Kidney (tissue), 13 donors: ENCODE measurements at regions not wholly inside any gene's neighbourhood (a gene's known extent, or its start where the extent isn't known, plus 50 kb on each side); places are given as distances from the start of the nearest gene placed in this dataset.

Source experiments
- DNase-seq, 5 donors: peaks; one replicate each; pipeline ENCODE4 v3.0.0-alpha.2; 2013 to 2020
- FAIRE-seq: peaks from 2 replicates; lab custom pipeline; 2012; peaks lifted over from hg19 to GRCh38; lab: Jason Lieb, UNC
- H3K27ac ChIP-seq, 2 donors: one replicate each; pipeline ENCODE4 v1.7.0; 2013; ENCODE audit warnings: low read depth in 2 of 2, low read length in 2 of 2, inconsistent platforms in 1 of 2
- H3K27me3 ChIP-seq: one replicate; pipeline ENCODE4 v1.7.1; 2013; ENCODE audit warnings: low read length, inconsistent platforms; ENCODE audit not compliant: control insufficient read depth, insufficient read depth
- H3K36me3 ChIP-seq, 3 donors: one replicate each; pipeline versions ENCODE4 v1.7.0 to v1.7.1; 2013; ENCODE audit warnings: low read length in 3 of 3, control low read depth in 1 of 3, inconsistent platforms in 1 of 3; ENCODE audit not compliant: insufficient read depth in 3 of 3, control insufficient read depth in 2 of 3
- H3K4me1 ChIP-seq, 3 donors: one replicate each; pipeline versions ENCODE4 v1.7.0 to v1.7.1; 2013; ENCODE audit warnings: low read length in 3 of 3, inconsistent platforms in 1 of 3, low read depth in 1 of 3; ENCODE audit not compliant: control insufficient read depth in 2 of 3, insufficient read depth in 2 of 3
- H3K4me3 ChIP-seq, 3 donors: one replicate each; pipeline versions ENCODE4 v1.7.0 to v1.8.1; 2013; ENCODE audit warnings: low read length in 3 of 3, control low read depth in 1 of 3, inconsistent platforms in 1 of 3
- H3K9ac ChIP-seq, 3 donors: one replicate each; pipeline versions ENCODE4 v1.7.0 to v1.7.1; 2013; ENCODE audit warnings: low read length in 3 of 3, control low read depth in 1 of 3, inconsistent platforms in 1 of 3
- H3K9me3 ChIP-seq, 3 donors: one replicate each; pipeline versions ENCODE4 v1.7.0 to v1.7.1; 2013; ENCODE audit warnings: low read length in 3 of 3, control low read depth in 1 of 3, inconsistent platforms in 1 of 3; ENCODE audit not compliant: control insufficient read depth in 2 of 3, insufficient read depth in 1 of 3
- CTCF ChIP-seq: IDR thresholded peaks from 3 replicates; pipeline ENCODE4 v1.5.1; 2012; ENCODE audit warnings: mild to moderate bottlenecking, moderate library complexity, borderline replicate concordance; ENCODE audit not compliant: insufficient read depth; ENCODE audit errors: extremely low read depth
- intact Hi-C: fragments of 100-400 bp; cut with DNase I; formaldehyde crosslinking; loops from one replicate; pipeline ENCODE4 v1.11.1; 2022
- donor health status: control.
- donor health status: control.
- donor health status: control.
- donor health status: control.
- donor health status: control.
- donor health status: DM: yes; HTN: yes; CAD: no.
- donor health status: Normal renal cell carcinoma (clear cell type).

GRCh38 chr4:184575306-184575705 is 73.9 kb downstream of the CASP3 start:
- Histone ChIP-seq H3K27me3 (no peaks in the 10 kb centered on the region), H3K4me3 (no peak overlapping the region), H3K27ac (no peak overlapping the region), H3K4me1 (no peaks in the 10 kb centered on the region), H3K9ac (no peak overlapping the region), H3K36me3 (no peaks in the 10 kb centered on the region), H3K9me3 (no peaks in the 10 kb centered on the region)
- FAIRE-seq (no peak), DNase-seq (no peak)
- TF ChIP-seq CTCF: no peak
- intact Hi-C loops: no loop called here

- no peak for FAIRE-seq
Observed at GRCh38 chr4:184574861-184575260, 74.4 kb downstream of the CASP3 start.

GRCh38 chr4:184573701-184574100 is 75.5 kb downstream of the CASP3 start:
- H3K36me3 ChIP-seq: no peaks in the 10 kb centered on the region
- H3K4me1 ChIP-seq: no peaks in the 10 kb centered on the region
- H3K27ac ChIP-seq: no peak overlapping the region
- FAIRE-seq: no peak
- H3K9ac ChIP-seq: no peak overlapping the region
- no peaks in the 10 kb centered on the region for H3K27me3 ChIP-seq
- intact Hi-C loops: no loop called here
- DNase-seq: no peak
- H3K9me3 ChIP-seq: no peaks in the 10 kb centered on the region
- no peak overlapping the region for H3K4me3 ChIP-seq
- TF ChIP-seq CTCF: no peak

More at GRCh38 chr4:184574861-184575260, 74.4 kb downstream of the CASP3 start:
- Histone ChIP-seq H3K4me1 (no peaks in the 10 kb centered on the region), H3K36me3 (no peaks in the 10 kb centered on the region), H3K4me3 (no peak overlapping the region), H3K9ac (no peak overlapping the region), H3K27me3 (no peaks in the 10 kb centered on the region), H3K27ac (no peak overlapping the region), H3K9me3 (no peaks in the 10 kb centered on the region)
- intact Hi-C loops: no loop called here
- TF ChIP-seq CTCF: no peak
- DNase-seq: no peak

- intact Hi-C loops: no loop called here
- Histone ChIP-seq H3K36me3 (no peaks in the 10 kb centered on the region), H3K9me3 (no peaks in the 10 kb centered on the region), H3K9ac (no peak overlapping the region), H3K4me3 (no peak overlapping the region), H3K27ac (no peak overlapping the region), H3K27me3 (no peaks in the 10 kb centered on the region), H3K4me1 (no peaks in the 10 kb centered on the region)
- no peak for FAIRE-seq
- TF ChIP-seq CTCF: no peak
- DNase-seq: peak in 1 of 5 donors; percentile 20
Observed at GRCh38 chr4:184568770-184569169, 80.5 kb downstream of the CASP3 start.
